HG03095 (cell line): ENCODE measurements at regions not wholly inside any gene's neighbourhood (a gene's known extent, or its start where the extent isn't known, plus 50 kb on each side); places are given as distances from the start of the nearest gene placed in this dataset.
"Not testable (repeated sequence)": the region's sequence is repeated elsewhere in the genome, so short reads cannot be mapped to it uniquely, and the experiment has no call there.

Experiments used
- ATAC-seq: cut with Tn5 transposase; IDR thresholded peaks from one replicate; pipeline ENCODE4 v1.9.1; 2021; ENCODE audit warnings: moderate library complexity; ENCODE audit not compliant: unreplicated experiment

DNA sequence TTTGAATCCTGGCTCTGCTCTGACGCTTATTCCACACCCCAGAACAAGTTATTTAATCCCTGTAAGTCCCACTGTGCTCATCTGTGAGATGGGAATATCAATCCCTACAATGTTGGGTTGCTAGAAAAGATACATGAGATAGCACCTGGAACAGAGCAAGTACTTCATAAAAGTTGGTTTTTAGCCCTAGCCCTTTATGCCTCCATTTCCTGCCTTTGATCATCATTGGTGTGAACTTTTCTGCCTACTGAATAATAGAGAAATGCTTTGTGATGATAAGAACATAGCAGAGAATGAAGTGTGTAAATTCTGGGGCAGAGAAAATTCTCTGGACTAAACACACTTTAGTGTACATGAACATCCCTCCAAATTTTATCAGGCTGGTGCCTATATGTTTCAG is 90.3 kb upstream of the RANBP6 start:
- ATAC-seq = no peak

DNA sequence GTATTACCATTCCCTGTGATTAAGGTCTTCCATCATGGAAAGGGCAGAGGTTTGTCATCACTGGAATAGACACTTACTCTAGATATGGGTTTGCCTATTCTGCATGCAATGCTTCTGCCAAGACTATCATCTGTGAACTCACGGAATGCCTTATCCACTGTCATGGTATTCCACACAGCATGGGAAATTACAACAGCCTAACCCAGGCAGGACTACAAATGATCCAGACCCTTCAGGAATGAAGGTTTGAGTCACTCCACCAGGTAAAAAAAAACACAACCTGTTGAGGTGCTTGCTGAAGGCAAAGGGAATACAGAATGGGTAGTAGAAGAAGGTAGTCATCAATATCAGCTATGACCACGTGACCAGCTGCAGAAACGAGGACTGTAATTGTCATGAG is 89.0 kb upstream of the RANBP6 start:
- ATAC-seq = not testable (repeated sequence)

DNA sequence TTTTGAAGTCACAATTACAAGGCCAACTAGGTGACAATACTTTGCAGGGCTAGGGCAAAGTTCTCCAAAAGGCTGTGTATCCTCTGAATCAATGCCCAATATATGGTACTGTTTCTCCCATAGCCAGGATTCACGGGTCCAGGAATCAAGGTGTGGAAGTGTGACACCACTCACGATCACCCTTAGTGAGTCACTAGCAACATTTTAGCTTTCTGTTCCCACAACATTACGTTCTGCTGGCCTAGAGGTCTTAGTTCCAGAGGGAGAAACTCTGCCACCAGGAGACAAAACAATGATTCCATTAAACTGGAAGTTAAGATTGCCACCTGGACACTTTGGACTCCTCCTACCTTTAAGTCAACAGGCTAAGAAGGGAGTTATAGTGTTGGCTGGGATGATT is 88.5 kb upstream of the RANBP6 start:
- not testable (repeated sequence) for ATAC-seq

DNA sequence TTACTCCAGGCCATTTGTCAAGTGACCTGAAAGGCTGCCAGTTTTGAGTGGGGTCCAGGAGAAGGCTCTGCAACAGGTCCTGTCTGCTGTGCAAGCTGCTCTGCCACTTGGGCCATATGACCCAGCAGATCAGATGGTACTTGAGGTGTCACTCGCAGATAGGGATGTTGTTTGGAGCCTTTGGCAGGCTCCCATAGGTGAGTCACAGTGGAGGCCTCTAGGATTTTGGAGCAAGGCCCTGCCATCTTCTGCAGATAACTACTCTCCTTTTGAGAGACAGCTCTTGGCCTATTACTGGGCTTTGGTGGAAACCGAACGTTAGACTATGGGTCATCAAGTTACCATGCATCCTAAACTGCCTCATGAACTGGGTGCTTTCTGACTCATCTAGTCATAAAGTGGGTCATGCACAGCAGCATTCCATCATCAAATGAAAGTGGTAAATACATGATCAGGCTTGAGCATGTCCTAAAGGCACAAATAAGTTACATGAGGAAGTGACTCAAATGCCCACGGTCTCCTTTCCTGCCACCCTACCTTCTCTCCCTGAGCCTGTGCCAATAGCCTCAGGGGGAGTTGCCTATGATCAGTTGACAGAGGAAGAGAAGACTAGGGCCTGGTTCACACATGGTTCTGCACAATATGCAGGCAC is 87.0 kb upstream of the RANBP6 start:
- not testable (repeated sequence) for ATAC-seq

DNA sequence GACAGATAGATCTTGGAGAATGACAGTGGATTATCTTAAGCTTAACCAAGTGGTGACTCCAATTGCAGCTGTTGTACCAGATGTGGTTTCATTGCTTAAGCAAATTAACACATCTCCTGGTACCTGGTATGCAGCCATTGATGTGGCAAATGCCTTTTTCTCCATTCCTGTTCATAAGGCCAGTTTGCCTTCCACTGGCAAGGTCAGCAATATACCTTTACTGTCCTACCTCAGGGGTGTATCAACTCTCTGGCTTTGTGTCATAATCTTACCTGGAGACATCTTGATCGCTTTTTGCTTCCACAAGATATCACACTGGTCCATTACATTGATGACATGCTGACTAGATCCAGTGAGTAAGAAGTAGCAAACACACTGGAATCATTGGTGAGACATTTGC is 86.3 kb upstream of the RANBP6 start:
- ATAC-seq = not testable (repeated sequence)

DNA sequence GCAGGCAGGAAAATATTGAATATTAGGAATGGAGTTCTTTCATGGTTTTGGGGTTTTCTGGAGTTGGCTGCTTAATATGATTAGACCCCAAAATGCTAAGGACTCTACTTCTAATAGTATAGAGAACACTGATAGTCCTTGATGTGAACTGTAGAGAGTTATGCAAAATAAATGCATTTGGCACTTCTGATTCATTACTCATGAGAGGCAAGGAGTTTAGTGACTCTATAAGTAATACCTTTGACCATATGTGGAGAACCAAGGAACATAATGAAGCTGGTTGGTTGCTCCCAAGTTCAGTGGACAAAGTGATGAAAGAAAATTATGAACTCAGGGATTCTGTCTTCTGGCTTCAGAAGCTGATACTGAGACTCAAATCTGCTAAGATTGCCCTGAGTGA is 83.9 kb upstream of the RANBP6 start:
- ATAC-seq = not testable (repeated sequence)

DNA sequence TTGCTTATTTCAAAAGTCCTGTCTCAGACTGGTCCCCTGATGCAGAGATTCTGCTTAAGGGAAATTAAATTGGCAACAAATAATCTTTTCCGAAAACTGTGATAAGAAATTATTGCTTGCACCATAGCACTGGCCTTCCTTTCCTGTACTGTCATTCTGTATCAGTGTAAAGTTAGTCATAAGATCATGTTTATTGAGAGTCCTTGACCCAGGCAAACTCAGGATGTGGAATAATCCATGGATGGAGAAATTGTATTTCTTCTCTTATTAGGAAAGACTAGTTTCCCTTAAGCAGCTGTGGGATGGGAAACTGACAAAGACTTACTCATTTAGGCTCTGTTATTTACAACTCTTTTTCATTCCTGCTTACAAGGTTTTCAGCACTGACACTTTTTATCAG is 83.0 kb upstream of the RANBP6 start:
- ATAC-seq = no peak

DNA sequence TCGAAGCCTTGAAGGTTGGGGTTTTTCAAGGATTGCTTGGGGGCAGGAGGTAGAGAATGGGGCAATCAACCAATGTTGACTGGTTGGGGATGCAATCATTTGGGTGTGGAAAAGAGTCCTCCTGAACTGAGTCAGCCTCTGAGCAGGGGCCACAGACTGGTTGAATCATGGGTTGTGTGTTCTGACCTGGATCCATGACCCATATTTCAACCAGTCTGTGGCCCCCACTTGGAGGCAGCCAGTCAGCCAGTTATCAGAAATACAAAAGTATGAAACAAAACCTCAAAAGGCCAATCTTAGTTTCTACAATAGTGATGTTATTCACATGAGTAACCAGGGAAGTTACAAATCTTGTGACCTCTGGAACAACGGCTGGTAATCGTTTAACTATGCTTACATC is 81.4 kb upstream of the RANBP6 start:
- ATAC-seq = no peak

DNA sequence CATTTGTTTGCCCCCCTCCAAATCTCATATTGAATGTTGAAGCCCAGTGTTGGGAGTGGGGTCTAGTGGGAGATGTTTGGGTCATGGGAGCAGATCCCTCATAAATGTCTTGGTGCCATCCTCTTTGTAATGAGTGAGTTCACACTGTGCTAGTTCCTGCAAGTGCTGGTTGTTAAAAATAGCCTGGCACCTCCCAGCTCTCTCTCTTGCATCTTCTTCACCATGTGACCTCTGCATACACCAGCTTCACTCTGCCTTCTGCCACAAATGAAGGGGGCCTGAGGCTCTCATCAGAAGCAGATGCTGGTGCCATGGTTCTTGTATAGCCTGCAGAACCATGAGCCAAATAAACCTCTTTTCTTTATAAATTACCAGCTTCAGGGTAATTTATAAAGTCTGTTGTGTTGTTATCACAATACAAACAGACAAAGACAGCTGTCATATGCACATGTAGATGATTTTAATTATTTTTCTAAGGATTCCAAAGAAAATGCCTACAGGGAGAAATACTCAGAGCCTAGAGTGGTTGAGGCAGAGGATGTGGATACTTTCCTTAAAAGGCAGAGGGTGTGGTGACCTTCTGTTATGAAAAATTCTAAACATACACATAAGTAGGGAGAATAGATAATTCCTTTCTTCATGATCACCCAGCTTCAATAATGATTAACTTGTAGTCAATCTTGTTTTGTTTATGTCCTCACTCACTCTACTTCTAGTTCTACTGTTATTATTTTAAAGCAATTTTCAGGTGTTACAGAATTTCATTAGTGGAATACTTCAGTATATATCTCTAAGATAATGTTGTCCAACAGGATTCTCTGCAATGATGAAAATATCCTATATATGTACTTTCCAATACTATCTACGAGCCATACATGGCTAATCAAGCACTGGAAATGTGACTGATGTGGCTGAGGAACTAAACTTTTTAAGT is 75.1 kb upstream of the RANBP6 start:
- ATAC-seq = no peak

DNA sequence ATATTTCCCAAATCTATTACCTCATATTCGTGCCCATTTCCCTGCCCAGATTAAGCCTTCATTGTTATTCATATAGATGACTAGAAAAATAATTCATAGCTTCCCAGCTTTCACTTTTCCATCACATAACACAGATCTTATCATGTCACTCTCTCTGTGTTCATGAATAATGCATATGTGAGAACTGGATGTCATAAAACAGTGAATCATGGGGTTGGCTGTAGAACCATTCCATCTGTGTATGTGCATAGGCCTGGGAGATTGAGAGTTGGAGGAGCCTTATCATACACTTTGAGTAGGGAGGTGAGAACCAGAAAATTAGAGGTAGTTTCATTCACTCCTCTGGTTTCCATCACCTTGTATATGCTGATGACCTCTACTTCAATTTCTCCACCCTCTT is 73.9 kb upstream of the RANBP6 start:
- ATAC-seq = no peak

DNA sequence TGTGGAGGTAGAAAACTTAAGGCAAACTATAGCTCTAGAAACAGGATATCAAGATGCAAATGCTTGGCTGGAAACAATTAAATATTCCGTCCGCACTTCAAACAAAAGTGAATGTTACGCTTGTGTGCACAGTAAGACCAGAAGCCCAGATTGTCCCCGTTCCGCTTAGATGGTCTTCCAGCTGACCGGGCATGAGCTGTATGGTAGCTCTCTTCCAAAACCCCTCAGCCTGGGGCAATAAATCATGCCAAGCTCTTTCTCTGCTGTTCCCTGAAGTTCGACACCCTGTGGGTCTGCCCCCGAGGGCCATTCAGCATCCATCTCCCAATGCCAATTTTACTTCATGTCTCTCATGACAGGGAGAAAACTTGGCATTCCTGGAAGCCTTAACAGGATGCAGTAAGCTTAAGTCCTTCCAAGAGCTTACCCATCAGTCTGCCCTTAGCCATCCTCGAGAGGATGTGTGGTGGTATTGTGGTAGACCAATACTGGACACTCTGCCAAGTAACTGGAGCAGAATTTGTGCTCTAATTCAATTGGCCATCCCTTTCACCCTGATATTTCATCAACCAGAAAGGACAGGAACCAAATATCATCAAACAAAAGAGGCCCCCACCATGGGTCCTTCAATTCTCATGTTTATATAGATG is 70.7 kb upstream of the RANBP6 start:
- ATAC-seq = no peak

DNA sequence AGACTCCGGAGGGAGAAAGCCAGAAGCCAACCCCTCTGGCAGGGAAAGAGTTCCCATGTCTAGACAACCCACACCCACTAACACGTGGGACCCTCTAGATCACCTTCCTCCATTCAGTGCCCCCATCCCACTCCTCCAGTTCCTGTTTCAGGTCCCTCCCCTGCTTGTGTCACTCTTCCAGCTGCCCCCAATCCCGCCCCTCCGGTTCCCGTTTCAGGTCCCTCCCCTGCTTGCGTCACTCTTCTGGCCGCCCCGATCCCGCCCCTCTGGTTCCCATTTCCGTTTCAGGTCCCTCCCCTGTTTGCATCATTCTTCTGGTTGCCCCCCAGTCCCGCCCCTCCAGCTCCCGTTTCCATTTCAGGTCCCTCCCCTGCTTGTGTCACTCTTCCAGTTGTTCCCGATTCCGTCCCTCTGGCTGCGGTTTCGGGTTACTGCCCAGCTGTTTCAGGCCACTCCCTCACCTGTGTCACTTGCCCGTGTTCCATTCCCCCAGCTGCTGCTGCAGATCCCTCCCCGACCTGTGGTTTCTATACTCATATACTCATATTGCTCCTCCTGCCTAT is 64.8 kb upstream of the RANBP6 start:
- ATAC-seq = peak; percentile 94

DNA sequence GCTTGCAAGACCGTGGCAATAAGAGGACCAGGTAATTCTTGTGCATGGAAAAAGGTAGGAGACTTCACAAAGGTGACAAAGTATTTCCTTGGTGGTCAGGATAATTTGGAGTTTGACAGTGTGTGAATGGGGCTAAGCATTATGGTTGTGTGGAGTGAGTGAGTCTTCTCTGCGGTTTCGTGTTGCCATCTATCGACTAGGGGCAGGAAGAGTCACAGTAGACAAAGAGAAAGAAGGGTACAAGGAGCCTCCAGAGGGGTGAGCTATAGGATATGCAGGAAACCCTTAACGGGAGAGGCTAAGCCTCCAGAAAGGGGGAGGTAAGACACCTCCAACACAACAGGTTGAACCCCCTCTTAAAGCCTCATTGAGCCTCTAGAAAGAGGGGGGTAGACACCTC is 64.0 kb upstream of the RANBP6 start:
- no peak for ATAC-seq

DNA sequence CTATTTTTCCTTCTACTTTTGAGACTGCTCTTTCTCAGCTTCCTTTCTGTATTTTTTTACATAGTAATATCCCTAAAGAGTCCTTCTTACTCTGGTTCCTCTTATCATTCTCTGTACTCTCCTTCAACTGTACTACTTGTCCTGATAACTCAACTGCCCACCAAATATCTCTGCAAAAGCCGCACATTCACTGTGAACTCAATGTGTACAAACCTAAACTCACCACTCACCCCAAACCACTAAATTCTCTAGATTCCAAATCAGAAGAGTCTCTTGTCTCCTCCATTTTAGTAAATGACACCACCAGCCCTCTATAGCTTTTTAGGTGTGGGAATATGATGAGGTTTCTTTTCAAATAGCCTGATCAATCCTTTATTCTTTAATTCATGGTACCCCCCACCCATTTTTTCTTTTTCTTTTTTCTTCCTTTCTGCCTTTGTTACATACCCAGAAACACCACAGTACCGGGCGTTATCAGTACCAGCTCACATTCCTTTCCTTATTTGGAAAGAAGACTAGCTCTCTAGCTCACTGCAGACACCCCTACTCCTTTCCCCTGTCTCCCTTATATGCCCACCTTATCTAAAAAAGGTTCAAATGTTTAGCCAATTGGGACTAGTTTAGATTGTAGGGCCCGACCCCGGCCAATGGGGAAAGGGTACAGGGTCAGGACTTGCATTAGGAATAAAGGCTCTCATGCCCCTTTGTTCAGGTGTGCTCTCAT is 63.1 kb upstream of the RANBP6 start:
- ATAC-seq = no peak

DNA sequence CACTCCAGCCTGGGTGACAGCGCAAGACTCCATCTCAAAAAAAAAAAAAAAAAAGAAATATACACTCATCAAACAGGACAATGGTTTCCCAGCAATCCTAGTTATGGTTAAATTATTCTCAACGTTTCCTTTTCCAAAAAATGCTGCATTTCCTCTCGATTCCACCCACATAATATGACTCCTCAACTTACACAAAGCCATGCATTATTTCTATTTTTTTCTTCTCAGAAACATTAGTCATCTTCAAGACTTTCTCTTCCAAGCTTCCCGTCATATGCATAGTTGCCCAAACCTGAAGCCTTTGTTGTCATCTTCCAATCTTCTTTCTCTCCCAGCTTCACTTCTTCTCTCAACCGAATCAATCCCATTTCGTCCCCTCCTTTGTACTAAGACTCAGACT is 61.4 kb upstream of the RANBP6 start:
- ATAC-seq = no peak

DNA sequence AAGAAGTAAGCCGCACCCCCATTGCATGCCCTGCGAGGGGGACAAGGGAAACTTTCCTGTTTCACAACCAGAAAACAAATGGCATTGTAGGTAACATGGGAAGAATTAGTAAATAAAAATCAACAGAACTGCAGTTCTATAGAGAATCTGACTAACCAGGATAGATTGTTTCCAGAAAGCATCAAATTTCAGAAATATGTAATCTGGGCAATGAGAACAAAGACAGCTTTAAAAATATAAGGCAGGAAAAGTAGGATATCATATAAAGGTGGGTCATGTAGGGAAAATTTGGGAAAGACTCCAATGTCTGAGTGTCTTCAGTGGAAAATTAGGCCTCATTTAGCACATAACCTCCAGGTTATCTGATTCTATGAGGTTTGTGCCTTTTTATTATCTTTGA is 58.3 kb upstream of the RANBP6 start:
- no peak for ATAC-seq

DNA sequence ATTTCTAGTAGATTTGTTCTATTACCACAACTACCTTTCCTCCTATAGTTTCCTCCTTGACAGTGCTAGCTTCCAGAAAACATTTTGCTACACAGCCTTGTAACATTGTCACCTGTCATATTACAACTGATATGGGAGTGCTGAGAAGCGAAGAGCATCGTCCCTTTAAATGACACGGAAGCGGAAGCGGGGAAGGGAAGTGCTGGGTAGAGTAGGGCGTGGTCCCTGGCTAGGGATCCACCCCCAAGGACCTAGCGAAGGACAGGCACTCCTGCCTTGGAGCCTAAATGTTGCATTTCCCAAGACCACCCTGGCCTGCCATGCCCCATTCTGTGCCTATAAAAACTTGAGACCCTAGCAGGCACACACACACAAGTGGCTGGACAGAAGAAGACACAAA is 57.4 kb upstream of the RANBP6 start:
- ATAC-seq = no peak

DNA sequence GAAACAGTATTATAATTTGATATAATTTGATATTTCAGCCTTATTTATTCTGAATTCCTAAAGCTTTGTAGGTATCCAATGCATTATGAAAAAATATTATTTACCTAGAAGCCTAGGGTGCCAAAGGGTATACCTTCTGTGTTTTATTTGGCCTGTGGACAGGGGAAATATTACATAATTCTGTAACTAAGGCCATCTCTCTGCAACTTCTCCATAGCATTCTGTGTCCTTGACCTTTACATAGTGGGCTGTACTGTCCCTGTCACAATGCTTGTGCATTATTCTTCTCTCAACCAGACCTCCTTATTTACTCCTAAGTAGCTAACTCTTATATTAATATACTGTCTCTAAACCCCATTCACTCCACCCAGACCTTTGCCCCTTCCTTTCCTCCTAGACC is 57.0 kb upstream of the RANBP6 start:
- ATAC-seq = no peak

DNA sequence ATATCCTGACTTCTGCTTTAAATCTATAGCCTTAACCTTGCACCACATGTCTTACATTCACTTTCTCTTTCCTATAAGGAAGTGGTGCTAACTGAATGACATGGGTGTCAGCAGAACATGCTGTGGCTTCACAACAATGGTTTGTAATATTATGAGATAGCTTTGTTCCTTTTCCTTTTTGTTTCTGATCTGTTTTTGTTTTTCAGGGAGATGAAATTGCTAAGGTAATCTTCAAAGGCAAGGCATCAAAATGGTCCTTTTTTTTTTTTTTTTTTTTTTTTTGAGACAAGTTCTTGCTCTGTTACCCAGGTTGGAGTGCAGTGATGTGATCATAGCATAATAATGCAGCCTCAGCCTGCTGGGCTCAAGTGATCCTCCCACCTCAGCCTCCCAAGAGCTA is 53.6 kb upstream of the RANBP6 start:
- peak; percentile 90 for ATAC-seq

DNA sequence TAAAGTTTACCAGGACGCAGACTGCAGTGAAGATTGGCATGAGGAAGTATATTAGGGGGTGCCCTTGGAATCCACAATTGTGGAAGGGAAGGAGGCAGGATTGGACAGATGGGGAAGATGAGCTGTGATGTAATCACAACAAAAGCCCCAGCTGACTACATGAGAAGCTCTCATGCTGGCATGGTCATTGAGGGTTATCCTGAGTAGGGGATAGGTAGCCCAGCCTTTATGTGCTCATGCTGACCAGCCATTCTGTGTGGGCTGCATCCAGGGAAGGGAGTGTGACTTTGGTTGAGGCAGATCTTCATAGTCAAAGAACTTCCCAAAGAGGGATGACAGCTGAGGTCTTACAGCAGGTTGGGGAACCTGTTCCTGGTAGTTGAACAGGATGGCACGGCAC is 52.0 kb upstream of the RANBP6 start:
- ATAC-seq = no peak
